Limb (tissue), 2 donors: ENCODE measurements at regions not wholly inside any gene's neighbourhood (a gene's known extent, or its start where the extent isn't known, plus 50 kb on each side); places are given as distances from the start of the nearest gene placed in this dataset.

Source experiments
- DNase-seq, 2 donors: peaks; one replicate each; pipeline ENCODE4 v3.0.0-alpha.2; 2016; ENCODE audit errors: extremely low spot score in 2 of 2

GRCh38 chr18:55120896-55121295 lies 161.6 kb upstream of the CCDC68 start:
- DNase-seq = no peak

- DNase-seq = no peak
Observed at GRCh38 chr18:55119434-55119833, 160.2 kb upstream of the CCDC68 start.

DNA sequence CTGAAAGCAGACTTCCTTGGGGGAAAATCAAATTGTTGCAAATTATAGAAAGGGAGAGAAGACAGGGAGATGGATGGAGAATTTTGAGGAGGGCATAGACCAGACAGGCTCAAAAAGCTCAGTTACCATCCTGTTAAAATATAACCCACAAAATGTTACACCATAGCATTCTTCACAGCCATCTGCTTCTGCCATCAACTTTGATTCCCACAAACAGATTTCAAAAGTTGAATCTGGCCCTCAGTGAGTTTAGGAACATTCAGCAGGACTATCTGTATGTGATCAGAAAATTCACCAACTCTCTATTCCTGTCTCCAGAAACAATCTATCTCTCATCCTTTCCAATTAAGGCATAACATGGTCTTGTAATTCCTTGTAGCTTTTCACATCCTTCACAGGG lies 159.8 kb upstream of the CCDC68 start:
- no peak for DNase-seq

DNA sequence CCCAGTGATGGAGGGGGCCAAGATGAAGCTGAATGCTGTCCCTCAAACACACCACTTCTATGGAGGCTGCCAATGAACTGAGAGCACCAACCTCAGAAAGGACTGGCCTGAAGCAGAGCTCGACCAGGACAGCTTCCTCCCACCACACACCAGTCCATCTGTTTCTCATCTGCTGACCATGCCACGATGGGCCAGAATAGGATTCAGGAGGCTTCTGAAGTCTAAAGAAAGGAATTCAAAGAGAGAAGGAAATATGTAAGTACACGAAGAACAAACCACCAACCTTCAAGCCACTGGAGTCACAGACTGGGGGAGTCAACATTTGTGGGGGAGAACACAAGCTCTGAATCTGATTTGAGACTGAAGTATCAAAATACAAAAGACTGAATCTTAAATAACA lies 157.6 kb upstream of the CCDC68 start:
- DNase-seq = no peak

DNA sequence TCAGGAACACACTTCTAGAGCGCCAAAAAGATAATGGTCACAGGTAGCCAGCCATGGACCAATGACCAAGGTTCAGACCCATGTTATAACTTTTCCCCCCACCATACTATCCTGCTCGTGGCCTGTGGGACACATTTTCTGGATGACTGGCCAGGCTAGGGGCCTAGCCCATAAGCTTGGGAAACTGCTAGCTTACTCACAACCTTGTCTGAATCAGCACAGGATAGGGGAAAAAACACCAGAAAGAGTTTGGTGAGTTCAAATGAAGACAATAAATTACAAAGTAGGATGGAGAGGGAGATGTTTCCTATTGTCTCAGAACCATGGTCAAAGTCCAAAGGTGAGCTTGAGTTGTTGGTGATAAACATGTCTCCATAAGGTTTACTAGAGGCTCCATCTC lies 156.3 kb upstream of the CCDC68 start:
- no peak for DNase-seq

GRCh38 chr18:55114876-55115275 lies 155.6 kb upstream of the CCDC68 start:
- DNase-seq = no peak

DNA sequence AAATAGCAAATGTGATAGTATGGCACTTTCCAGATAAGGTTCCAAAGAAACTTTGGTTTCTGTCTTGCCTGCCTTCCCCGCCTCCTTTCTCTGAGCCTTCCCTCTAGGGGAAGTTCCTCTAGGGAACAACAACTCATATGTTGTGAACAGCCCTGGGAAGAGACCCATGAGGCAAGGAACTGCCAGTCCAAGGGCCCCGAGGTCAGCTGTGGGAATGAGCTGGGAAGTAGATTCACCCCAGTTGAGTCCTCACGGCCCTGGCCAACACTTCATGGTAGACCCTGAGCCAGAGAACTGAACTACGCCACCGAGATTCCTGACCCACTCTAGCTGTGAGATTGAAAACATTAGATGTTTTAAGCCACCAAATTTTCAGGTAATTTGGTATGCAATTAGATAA lies 154.5 kb upstream of the CCDC68 start:
- DNase-seq = no peak

DNA sequence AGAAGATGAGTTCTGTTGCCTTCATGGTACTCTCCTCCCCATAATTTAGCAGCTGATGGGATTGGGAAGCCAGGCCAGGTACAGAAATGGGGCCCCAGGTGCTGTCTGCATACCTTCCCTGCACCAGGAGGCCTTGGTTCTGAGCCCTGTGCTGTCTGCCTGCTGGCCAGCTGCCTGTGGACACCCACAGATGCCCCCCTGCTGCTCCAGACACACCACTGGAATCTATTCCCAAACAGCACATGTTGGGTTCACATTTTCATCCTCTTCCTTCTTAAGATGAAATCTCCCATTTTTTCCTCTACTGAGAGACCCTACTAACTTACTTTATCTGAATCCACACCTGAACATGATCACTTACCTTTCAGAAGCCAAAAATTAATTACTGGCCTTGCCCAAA lies 152.0 kb upstream of the CCDC68 start:
- DNase-seq = no peak

DNA sequence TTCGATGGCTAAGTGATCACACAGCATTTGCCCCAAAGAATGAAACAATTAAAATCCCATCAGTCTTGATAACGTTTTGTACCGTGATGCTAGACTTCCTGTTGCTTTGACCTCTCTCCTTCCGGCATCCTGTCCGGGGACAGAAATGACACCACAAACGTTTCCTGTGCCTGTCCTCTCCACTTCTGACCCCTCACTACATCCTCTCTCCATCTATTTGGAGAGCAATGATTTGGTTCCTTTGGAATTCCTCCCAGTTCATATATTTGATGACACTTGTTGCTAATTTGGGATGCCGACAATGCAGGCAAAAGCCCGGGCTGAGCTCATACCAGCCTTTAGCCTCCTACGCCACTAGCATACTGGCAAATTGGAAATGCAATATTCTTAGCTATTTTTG lies 151.2 kb upstream of the CCDC68 start:
- no peak for DNase-seq

DNA sequence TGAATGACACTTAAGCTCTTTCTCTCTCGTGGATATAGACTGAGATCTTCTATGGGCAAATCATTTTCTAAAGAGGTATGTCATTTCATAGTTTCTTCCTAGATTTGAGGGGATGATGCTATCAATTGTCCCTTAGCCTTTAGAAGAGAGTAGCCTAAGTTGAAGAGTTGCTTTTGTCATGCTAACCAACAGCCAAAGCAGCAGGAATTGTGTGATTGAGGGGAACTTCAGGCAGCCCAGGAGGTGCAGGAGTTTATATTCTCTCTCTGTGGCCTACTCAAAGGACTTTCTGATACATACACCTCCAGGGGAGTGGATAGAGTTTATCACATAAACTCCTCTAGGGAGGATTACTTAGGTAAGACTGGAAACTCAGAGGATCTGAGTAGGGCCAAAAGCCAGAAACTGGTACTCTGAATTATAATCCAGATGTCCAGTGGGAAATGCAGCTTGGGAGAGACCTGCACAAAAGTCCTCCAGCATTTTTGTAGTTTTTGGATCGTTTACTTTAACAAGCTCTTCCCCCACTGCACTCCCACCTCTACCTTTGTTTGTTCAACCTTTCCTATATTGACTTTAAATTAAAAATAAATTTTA lies 150.7 kb upstream of the CCDC68 start:
- no peak for DNase-seq

GRCh38 chr18:55106906-55107305 lies 147.6 kb upstream of the CCDC68 start:
- no peak for DNase-seq

GRCh38 chr18:55106466-55106865 lies 147.2 kb upstream of the CCDC68 start:
- DNase-seq = no peak

DNA sequence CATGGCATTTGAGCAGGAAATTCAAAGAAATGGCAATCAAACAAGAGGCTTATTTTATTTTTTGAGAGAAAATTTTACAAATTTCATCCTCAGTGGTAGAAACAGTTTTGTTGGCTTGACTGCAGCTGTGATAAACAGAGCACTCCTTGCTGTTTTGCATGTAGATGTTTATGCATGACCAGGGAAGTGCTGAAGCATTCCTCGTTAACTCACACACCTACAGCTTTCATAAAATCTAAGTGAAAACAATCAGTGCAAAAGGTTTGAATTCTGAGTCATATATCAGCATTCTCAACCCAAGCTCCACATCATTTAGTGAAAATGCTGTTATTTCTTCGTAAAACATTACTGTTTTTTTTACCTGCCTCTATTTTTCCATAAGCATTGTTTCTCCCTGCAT lies 146.6 kb upstream of the CCDC68 start:
- DNase-seq = no peak

DNA sequence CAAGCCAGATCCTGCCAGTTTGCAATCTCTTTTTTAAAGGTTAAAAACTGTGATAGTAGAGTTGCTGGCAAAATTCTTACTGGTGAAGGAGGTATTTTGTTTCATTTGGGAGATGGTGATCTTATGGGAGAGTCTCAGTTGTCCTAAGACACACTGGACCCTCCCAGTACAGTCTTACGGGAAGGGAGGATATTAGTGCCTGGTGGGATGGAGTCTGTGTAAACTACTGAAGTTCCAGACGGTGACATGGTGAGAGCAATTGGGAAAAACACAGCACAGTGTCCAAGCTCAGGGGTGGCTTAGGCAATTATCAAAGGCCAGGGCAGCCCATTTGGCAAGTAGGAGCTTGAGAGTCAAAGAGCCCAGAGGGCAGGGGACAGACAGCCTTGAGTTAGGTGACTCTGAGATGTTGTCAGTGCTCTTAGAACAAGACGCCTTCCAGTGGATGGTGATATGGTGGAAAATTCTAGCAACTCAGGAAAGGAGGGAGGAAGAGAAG lies 143.7 kb upstream of the CCDC68 start:
- DNase-seq = no peak

DNA sequence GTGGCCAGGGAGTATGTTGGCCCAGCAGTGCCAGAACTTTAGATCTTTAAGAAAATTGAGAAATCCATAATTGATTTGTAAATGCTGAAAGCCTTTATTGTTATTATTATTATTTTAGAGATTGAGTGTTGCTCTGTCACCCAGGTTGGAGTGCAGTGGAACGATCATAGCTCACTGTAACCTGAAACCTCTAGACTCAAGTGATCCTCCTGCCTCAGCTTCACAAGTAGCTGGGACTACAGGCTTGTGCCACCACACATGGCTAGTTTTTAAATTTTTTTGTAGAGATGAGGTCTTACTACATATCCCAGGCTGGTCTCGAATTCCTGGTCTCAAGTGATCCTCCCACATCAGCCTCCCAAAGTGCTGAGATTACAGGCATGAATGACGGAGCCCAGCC lies 143.2 kb upstream of the CCDC68 start:
- DNase-seq = no peak

GRCh38 chr18:55101458-55101824 lies 142.2 kb upstream of the CCDC68 start:
- DNase-seq = no peak

DNA sequence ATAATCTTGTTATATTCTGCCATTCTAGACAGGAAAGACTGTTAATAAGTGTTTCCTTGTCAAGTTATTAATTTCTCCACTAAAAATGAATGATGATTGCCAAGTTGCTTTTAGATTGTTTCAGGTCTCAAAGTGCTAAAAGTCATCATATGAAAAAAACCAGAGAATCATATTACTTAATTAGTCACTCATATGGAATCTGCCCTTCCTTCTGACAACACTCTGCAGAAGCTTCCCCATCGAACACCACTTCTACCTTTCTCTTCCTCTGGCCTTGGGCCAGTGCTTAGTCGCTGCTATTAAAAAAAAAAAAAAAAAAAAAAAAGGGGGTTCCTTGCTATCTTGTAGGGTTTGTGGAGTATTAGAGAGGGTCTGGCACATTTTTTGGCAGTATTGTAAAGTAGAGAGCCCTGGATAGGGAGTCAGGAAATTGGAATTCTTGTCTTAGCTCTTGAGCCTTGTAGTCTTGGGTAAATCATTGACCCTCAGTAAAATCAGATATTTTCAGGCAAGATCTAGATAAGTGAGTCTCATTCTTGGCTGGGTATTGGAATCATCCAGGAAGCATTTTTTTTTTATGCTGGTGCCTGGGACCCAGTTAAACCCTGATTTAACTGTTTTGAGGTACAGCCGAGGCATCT lies 141.7 kb upstream of the CCDC68 start:
- no peak for DNase-seq

DNA sequence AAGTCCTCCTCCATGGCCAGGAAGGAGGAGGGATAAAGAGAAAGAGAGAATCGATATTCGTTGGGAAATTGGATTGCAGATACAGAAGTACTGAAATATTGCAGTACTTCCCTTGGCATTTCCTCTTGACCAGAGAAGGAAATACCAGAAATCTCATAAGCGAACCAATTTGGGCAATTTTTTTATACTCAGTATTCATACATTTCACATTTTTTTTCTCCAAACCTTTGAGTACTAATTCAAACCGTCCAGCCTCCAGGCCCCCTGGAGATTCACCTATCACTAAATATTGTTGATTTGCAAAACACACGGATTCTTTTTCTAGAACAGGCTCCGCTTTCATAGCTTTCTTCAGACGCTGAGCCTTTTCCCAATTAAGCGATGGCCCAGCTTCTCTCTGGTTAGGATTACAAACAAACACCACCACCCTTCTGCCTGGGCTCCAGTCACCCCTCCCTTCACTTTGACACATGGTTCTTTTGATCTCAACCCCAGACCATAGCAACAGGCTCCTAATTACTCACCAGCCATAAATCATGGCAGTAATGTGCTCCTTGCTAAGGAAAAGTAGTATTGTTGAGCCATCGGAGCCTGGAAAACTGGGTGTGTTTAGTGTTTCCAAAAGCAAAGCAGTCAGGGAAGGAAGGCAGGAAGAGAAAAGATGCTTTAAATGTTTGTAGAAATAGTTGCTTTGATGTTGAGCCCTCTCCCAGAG lies 138.4 kb upstream of the CCDC68 start:
- peak in 1 of 2 donors; percentile 41 for DNase-seq

GRCh38 chr18:55096263-55096951 lies 137.1 kb upstream of the CCDC68 start:
- DNase-seq = peak in 1 of 2 donors; percentile 59

DNA sequence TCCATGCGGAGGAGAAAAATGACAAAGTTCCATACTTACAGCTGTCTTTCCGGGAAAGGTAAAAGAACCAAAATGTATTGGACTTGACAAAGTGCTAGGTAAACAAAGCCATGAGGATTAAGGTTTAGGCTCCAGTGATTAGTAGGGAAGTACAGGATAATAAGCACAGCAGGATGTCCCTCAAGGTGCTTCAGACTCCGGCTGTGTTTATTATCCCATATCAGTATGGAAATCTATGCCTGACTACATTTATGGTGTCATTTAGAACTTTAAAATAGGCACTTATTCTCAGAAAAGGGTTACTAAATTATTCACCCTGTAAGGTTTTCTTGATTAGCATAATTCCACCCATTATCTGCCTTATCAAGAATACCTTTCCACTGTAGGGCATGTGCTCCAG lies 136.3 kb upstream of the CCDC68 start:
- DNase-seq = no peak

DNA sequence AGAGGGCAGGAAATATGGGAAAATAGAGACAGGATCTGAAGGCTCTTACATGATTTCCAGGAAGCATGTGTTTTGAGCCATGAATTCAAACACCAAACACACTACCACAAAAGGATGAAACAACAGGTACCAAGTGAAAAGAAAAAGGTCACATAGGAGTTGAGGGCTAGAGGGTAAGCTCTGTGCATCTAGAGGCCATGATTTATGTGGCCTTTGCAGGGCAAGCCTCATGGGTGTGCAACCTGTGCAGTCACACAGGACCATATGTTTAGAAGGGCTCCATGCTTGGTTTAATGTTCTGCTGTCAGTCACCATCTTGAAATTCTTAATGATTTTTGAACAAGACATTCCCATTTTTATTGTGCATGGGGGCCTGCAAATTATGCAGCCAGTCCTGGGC lies 134.5 kb upstream of the CCDC68 start:
- no peak for DNase-seq

GRCh38 chr18:55093295-55093694 lies 134.0 kb upstream of the CCDC68 start:
- no peak for DNase-seq
